ENCODE measurements at regions not wholly inside any gene's neighbourhood (a gene's known extent, or its start where the extent isn't known, plus 50 kb on each side); places are given as distances from the start of the nearest gene placed in this dataset.

DNA sequence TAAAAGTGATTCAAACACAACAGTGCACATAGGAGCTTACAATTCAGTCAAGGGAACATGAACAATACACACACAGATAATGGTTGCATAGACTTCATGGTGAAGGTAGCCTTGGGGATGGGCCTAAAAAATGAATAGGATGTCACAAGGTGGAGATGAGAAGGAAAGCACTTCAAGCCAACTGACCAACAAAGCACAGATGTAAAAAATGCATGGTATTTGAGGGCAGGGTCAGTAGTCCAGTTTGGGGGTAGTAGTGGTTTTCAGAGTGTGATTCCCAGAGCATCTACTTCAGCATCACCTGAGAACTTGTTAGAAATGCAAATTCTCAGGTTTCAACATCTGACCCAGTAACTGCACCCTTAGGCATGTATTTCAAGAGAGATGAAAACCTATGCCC is 88.9 kb downstream of the PERP start:
- ChIA-PET POLR2A (no interaction called here), CTCF (interaction anchor here (1.0 to 3.6 kb wide), 2 partner anchors 11 to 320 kb away, joined by 3 to 24 read pairs; no protein-coding TSS in a partner anchor)
- TF ChIP-seq, protein P1, sequence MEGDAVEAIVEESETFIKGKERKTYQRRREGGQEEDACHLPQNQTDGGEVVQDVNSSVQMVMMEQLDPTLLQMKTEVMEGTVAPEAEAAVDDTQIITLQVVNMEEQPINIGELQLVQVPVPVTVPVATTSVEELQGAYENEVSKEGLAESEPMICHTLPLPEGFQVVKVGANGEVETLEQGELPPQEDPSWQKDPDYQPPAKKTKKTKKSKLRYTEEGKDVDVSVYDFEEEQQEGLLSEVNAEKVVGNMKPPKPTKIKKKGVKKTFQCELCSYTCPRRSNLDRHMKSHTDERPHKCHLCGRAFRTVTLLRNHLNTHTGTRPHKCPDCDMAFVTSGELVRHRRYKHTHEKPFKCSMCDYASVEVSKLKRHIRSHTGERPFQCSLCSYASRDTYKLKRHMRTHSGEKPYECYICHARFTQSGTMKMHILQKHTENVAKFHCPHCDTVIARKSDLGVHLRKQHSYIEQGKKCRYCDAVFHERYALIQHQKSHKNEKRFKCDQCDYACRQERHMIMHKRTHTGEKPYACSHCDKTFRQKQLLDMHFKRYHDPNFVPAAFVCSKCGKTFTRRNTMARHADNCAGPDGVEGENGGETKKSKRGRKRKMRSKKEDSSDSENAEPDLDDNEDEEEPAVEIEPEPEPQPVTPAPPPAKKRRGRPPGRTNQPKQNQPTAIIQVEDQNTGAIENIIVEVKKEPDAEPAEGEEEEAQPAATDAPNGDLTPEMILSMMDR (IDR thresholded peaks at IDR 0.05; ENCODE audit: control extremely low read depth, extremely low read depth, low read depth, missing control alignments) = no peak
- no peak for DNase-seq (ENCODE audit: extremely low spot score)

DNA sequence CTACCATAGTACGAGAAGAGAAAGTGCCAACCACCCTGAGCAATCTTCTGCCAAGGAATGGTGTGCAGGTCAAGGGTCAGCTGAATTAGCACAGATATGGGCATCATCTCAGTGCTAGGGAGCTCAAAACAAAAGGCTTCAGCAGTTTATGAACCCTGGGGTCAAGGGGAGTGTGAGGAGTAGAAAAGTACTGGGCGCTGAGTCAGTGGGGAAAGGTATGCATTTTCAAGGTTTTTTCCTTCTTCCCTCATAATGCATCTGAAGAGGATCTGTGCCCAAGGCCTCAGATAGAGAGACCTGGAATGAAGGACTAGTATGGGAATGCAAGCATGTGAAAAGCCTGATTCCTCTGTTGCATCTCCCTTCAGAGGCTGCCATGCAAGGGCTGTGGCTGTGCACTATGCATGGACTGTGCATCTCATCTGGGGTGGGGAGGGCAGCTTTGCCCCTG is 81.7 kb downstream of the PERP start:
- TF ChIP-seq, protein P1 (IDR thresholded peaks at IDR 0.05; ENCODE audit: control extremely low read depth, extremely low read depth, low read depth, missing control alignments) = no peak
- CTCF ChIA-PET = interaction anchor here (1.0 to 1.4 kb wide), 3 partner anchors 9 to 490 kb away, joined by 3 read pairs; no protein-coding TSS in a partner anchor
- no peak for DNase-seq (ENCODE audit: extremely low spot score)
- POLR2A ChIA-PET = no interaction called here

DNA sequence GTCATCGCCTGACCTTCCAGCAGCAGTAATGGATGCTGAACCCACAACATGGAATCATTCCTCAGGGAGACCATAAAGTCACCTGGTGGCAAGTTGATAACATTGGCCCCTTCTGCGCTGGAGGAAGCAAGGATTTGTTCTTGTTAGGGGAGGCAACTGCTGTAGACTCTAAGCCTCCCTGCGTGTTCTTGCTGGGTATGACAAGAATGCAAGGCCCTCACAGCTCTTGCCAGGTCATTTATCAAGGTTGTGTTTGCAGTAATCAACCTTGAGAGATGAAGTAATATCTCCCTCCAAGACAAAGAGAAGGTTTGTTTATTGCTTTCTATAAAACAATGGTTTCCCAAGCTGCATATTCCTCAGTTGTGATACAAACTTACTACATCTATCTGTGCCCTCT is 80.9 kb downstream of the PERP start:
- TF ChIP-seq, protein P1 (IDR thresholded peaks at IDR 0.05; ENCODE audit: control extremely low read depth, extremely low read depth, low read depth, missing control alignments) = no peak
- DNase-seq (ENCODE audit: extremely low spot score) = no peak
- CTCF ChIA-PET = interaction anchor here (1.1 kb wide), 1 partner anchor 10 kb away, joined by 3 read pairs; no protein-coding TSS in a partner anchor
- POLR2A ChIA-PET = no interaction called here

DNA sequence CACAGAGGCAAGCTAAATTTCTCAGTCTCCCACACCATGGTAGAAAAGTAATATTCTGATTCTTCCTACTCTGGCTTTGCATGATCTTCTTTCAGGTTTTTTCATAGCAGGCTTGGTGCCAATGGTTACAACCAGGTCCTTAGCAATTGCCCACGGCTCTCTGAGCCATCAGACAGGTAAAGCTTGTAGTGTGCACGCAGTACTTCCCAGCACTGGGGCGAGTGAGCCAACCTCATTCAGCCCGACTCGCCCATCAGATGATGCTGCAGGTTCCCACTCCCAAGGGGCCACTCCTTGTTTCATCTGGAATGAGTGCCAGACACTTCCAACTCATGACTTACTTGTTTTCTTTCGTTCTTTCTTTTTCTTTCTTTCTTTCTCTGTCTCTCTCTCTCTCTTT is 78.3 kb downstream of the PERP start:
- DNase-seq (ENCODE audit: extremely low spot score) = no peak
- POLR2A ChIA-PET = no interaction called here
- CTCF ChIA-PET = interaction anchor here (1.0 to 1.1 kb wide), 2 partner anchors 22 to 30 kb away, joined by 3 read pairs; no protein-coding TSS in a partner anchor
- TF ChIP-seq, protein P1 (IDR thresholded peaks at IDR 0.05; ENCODE audit: control extremely low read depth, extremely low read depth, low read depth, missing control alignments) = no peak

DNA sequence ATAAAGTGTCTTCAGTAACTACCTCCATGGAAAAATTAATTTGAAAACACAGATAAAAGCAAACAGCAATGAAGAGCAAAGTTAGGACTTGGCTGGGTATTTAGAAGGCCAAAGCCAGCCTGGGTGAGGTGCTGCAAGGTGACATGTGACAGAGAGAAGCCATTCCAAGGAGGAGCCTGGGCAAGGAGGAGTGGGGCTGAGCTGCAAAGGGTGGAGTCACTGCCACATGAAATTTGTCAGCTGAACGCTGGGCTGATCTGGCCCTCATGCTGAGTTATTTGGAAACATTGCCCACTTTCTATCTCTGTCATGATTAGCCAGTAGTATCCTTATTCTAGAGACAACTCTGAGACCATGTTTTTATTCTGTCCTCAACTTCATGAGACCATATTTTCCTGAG is 76.3 kb downstream of the PERP start:
- POLR2A ChIA-PET = no interaction called here
- CTCF ChIA-PET = interaction anchor here (3.0 kb wide), 1 partner anchor 30 kb away, joined by 6 read pairs; no protein-coding TSS in a partner anchor
- TF ChIP-seq, protein P1 (IDR thresholded peaks at IDR 0.05; ENCODE audit: control extremely low read depth, extremely low read depth, low read depth, missing control alignments) = no peak
- DNase-seq (ENCODE audit: extremely low spot score) = no peak

DNA sequence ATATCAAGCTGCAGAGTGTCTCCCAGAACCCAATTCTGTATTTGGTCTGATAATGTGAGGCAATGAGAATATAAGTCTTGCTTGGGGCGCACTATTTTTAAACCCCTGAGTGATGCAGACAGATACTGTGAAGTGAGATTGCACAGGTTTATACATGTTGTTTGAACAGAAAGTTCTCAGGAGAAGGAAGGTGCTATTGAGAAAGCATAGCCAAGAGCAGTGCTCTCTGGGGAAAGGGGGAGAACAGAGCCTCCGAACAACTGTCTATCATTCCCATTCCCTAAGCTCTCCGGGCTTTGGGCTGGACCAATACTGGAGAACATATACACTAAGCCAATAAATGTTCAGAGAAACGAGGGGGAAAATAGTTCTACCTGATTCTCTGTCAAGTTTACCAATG is 75.8 kb downstream of the PERP start:
- POLR2A ChIA-PET = no interaction called here
- no peak for DNase-seq (ENCODE audit: extremely low spot score)
- TF ChIP-seq, protein P1 (IDR thresholded peaks at IDR 0.05; ENCODE audit: control extremely low read depth, extremely low read depth, low read depth, missing control alignments) = no peak
- CTCF ChIA-PET = interaction anchor here (3.0 kb wide), 1 partner anchor 31 kb away, joined by 6 read pairs; no protein-coding TSS in a partner anchor
